MM.1S (cell line): ENCODE measurements at regions not wholly inside any gene's neighbourhood (a gene's known extent, or its start where the extent isn't known, plus 50 kb on each side); places are given as distances from the start of the nearest gene placed in this dataset.

ENCODE experiments used
- DNase-seq: peaks from one replicate; pipeline ENCODE4 v3.0.0-alpha.2; 2015
- H2AFZ ChIP-seq: fragments of 300-600 bp; sonication (generic); 2 replicates; pipeline ENCODE4 v1.6.0; 2016; ENCODE audit warnings: antibody characterized with exemption, low read length
- H3F3A ChIP-seq: fragments of 300-600 bp; sonication (generic); 2 replicates; pipeline ENCODE4 v1.6.1; 2016; ENCODE audit warnings: mild to moderate bottlenecking, antibody characterized with exemption, low read length, moderate library complexity, mixed read lengths; ENCODE audit not compliant: insufficient read depth
- H3K27ac ChIP-seq: fragments of 300-600 bp; sonication (generic); 2 replicates; pipeline ENCODE4 v1.5.1; 2016; ENCODE audit warnings: mild to moderate bottlenecking, low read length
- H3K27me3 ChIP-seq: fragments of 300-600 bp; sonication (generic); replicated peaks from 2 replicates; pipeline ENCODE4 v1.6.0; 2016; ENCODE audit warnings: low read length; ENCODE audit not compliant: insufficient read depth
- H3K36me3 ChIP-seq: fragments of 300-600 bp; sonication (generic); replicated peaks from 2 replicates; pipeline ENCODE4 v1.6.1; 2016; ENCODE audit warnings: mild to moderate bottlenecking, low read length, mixed read lengths; ENCODE audit not compliant: insufficient read depth
- H3K4me1 ChIP-seq: fragments of 300-600 bp; sonication (generic); 2 replicates; pipeline ENCODE4 v1.6.1; 2016; ENCODE audit warnings: low read length, mixed read lengths
- H3K4me2 ChIP-seq: fragments of 300-600 bp; sonication (generic); 2 replicates; pipeline ENCODE4 v1.6.0; 2016; ENCODE audit warnings: low read depth, low read length
- H3K4me3 ChIP-seq: fragments of 300-600 bp; sonication (generic); 2 replicates; pipeline ENCODE4 v1.5.1; 2016; ENCODE audit warnings: low read length, mixed read lengths
- H3K79me2 ChIP-seq: fragments of 300-600 bp; sonication (generic); 2 replicates; pipeline ENCODE4 v1.6.1; 2016; ENCODE audit warnings: mixed run types, low read length, mixed read lengths
- H3K9ac ChIP-seq: fragments of 300-600 bp; sonication (generic); 2 replicates; pipeline ENCODE4 v1.6.1; 2016; ENCODE audit warnings: low read length, mixed read lengths
- H3K9me2 ChIP-seq: fragments of 300-600 bp; sonication (generic); replicated peaks from 2 replicates; pipeline ENCODE4 v1.6.1; 2016; ENCODE audit warnings: mild to moderate bottlenecking, low read length, mixed read lengths; ENCODE audit not compliant: insufficient read depth
- H3K9me3 ChIP-seq: fragments of 300-600 bp; sonication (generic); replicated peaks from 2 replicates; pipeline ENCODE4 v1.6.1; 2016; ENCODE audit warnings: mild to moderate bottlenecking, low read length, mixed read lengths; ENCODE audit not compliant: insufficient read depth
- H4K20me1 ChIP-seq: fragments of 300-600 bp; sonication (generic); 2 replicates; pipeline ENCODE4 v1.6.1; 2016; ENCODE audit warnings: mild to moderate bottlenecking, low read length, moderate library complexity, mixed read lengths; ENCODE audit not compliant: insufficient read depth
- CTCF ChIP-seq: fragments of 300-600 bp; sonication (generic); IDR thresholded peaks from 2 replicates; pipeline ENCODE4 v1.5.1; 2016; ENCODE audit warnings: antibody characterized with exemption, low read length, mixed read lengths
- EZH2 ChIP-seq: fragments of 300-600 bp; sonication (generic); optimal IDR thresholded peaks from 2 replicates; pipeline ENCODE3; 2017; ENCODE audit warnings: low read depth, mild to moderate bottlenecking, antibody characterized with exemption, low read length, mixed read lengths
- EZH2phosphoT487 ChIP-seq: fragments of 300-600 bp; sonication (generic); IDR thresholded peaks from 2 replicates; pipeline ENCODE4 v1.6.1; 2018; ENCODE audit warnings: antibody characterized with exemption, low read length

GRCh38 chr3:31352331-31352730 is 180.4 kb upstream of the STT3B start:
- TF ChIP-seq CTCF (no peak), EZH2 (no peak)
- no peak overlapping the region for H3K9ac ChIP-seq
- no peaks in the 10 kb centered on the region for H3K4me1 ChIP-seq

GRCh38 chr3:31353166-31353565 is 179.6 kb upstream of the STT3B start:
- no peaks in the 10 kb centered on the region for H4K20me1 ChIP-seq
- H3F3A ChIP-seq, result no peaks in the 10 kb centered on the region
- H3K9me3 ChIP-seq, result no peaks in the 10 kb centered on the region
- H3K4me3 ChIP-seq, result no peak overlapping the region
- no peak overlapping the region for H3K4me2 ChIP-seq
- no peaks in the 10 kb centered on the region for H3K4me1 ChIP-seq
- no peaks in the 10 kb centered on the region for H3K27me3 ChIP-seq
- no peak overlapping the region for H3K27ac ChIP-seq
- H3K36me3 ChIP-seq, result no peaks in the 10 kb centered on the region
- H3K9me2 ChIP-seq, result no peaks in the 10 kb centered on the region
- no peak for DNase-seq
- H2AFZ ChIP-seq, result no peak overlapping the region
- no peak overlapping the region for H3K9ac ChIP-seq
- H3K79me2 ChIP-seq, result no peaks in the 10 kb centered on the region
- no peak for TF ChIP-seq CTCF
- no peak for TF ChIP-seq EZH2
- no peak for TF ChIP-seq EZH2phosphoT487

More at GRCh38 chr3:31352331-31352730, 180.4 kb upstream of the STT3B start:
- Histone ChIP-seq H3K27ac (no peak overlapping the region), H3K27me3 (no peaks in the 10 kb centered on the region), H3K79me2 (no peaks in the 10 kb centered on the region), H3K4me3 (no peak overlapping the region), H2AFZ (no peak overlapping the region), H3F3A (no peaks in the 10 kb centered on the region), H3K36me3 (no peaks in the 10 kb centered on the region), H3K9me2 (no peaks in the 10 kb centered on the region), H3K9me3 (no peaks in the 10 kb centered on the region), H3K4me2 (no peak overlapping the region), H4K20me1 (no peaks in the 10 kb centered on the region)
- DNase-seq, result no peak

GRCh38 chr3:31354373-31354772 is 178.4 kb upstream of the STT3B start:
- H3K9me2 ChIP-seq, result no peaks in the 10 kb centered on the region

More at GRCh38 chr3:31354373-31354772, 178.4 kb upstream of the STT3B start:
- TF ChIP-seq CTCF (no peak), EZH2 (no peak), EZH2phosphoT487 (no peak)
- Histone ChIP-seq H3K4me2 (no peak overlapping the region), H3K4me1 (no peaks in the 10 kb centered on the region), H3K27me3 (no peaks in the 10 kb centered on the region), H3F3A (no peaks in the 10 kb centered on the region), H3K27ac (no peak overlapping the region), H3K79me2 (no peaks in the 10 kb centered on the region), H2AFZ (no peak overlapping the region), H4K20me1 (no peaks in the 10 kb centered on the region), H3K9me3 (no peaks in the 10 kb centered on the region), H3K4me3 (no peak overlapping the region), H3K9ac (no peak overlapping the region), H3K36me3 (no peaks in the 10 kb centered on the region)
- DNase-seq, result no peak
